MCF 10A (cell line): ENCODE measurements at regions not wholly inside any gene's neighbourhood (a gene's known extent, or its start where the extent isn't known, plus 50 kb on each side); places are given as distances from the start of the nearest gene placed in this dataset.

ENCODE experiments used
- BruUV-seq: library from RNA; stranded (reverse); fragments of 400-500 nt; replicated peaks from 2 replicates; lab custom pipeline; 2021; lab: Mats Ljungman, UMichigan
- CTCF ChIA-PET: fragments of 300-600 bp; sonication (Branson Sonifier 250); formaldehyde crosslinking; extraction: SDS; loops from one replicate; lab custom pipeline; 2021; ENCODE audit warnings: antibody characterized with exemption, inconsistent platforms; lab: Yijun Ruan, JAX
- POLR2A ChIA-PET: fragments of 300-600, 350-650 bp; sonication (Branson Sonifier 250); formaldehyde crosslinking; extraction: SDS; loops from one replicate; lab custom pipeline; 2020; ENCODE audit warnings: antibody characterized with exemption, inconsistent platforms; lab: Yijun Ruan, JAX
- DNase-seq: peaks from one replicate; pipeline ENCODE4 v3.0.0-alpha.2; 2018; ENCODE audit not compliant: unreplicated experiment
- H3K27ac Mint-ChIP-seq: one replicate; pipeline ENCODE4 v1.8.0; 2022; ENCODE audit warnings: mild to moderate bottlenecking, low read depth, mixed read lengths; ENCODE audit not compliant: unreplicated experiment
- H3K27me3 Mint-ChIP-seq: one replicate; pipeline ENCODE4 v1.8.0; 2022; ENCODE audit warnings: mixed read lengths; ENCODE audit not compliant: insufficient read depth, unreplicated experiment
- H3K36me3 Mint-ChIP-seq: one replicate; pipeline ENCODE4 v1.8.0; 2022; ENCODE audit warnings: mild to moderate bottlenecking, moderate library complexity, mixed read lengths; ENCODE audit not compliant: insufficient read depth, unreplicated experiment
- H3K4me1 Mint-ChIP-seq: one replicate; pipeline ENCODE4 v1.8.0; 2022; ENCODE audit warnings: mixed read lengths; ENCODE audit not compliant: insufficient read depth, unreplicated experiment
- H3K4me3 Mint-ChIP-seq: one replicate; pipeline ENCODE4 v1.8.0; 2022; ENCODE audit warnings: mild to moderate bottlenecking, moderate library complexity, mixed read lengths; ENCODE audit not compliant: unreplicated experiment
- H3K9me3 Mint-ChIP-seq: one replicate; pipeline ENCODE4 v1.8.0; 2022; ENCODE audit warnings: mixed read lengths; ENCODE audit not compliant: unreplicated experiment
- CTCF ChIP-seq: fragments of 200-600 bp; IDR thresholded peaks from one replicate; pipeline ENCODE4 v1.8.0; 2022; ENCODE audit warnings: antibody characterized with exemption, mild to moderate bottlenecking; ENCODE audit not compliant: unreplicated experiment
- intact Hi-C: fragments of 100-400 bp; cut with micrococcal nuclease; formaldehyde crosslinking; loops from 2 replicates; pipeline ENCODE4 v1.14.1; 2022

- H3K36me3 Mint-ChIP-seq: no peaks in the 10 kb centered on the region
- no peaks in the 10 kb centered on the region for H3K27me3 Mint-ChIP-seq
- H3K4me1 Mint-ChIP-seq: no peaks in the 10 kb centered on the region
- no peak for TF ChIP-seq CTCF
- no peak overlapping the region for H3K4me3 Mint-ChIP-seq
- intact Hi-C loops: no loop called here
- DNase-seq: no peak
- ChIA-PET CTCF (no interaction called here), POLR2A (no interaction called here)
- BruUV-seq: no TSS peak
- H3K9me3 Mint-ChIP-seq: no peaks in the 10 kb centered on the region
- H3K27ac Mint-ChIP-seq: no peak overlapping the region
Measured at GRCh38 chr4:37101182-37101581, 143.4 kb upstream of the NWD2 start.

GRCh38 chr4:37101686-37102085, 142.9 kb upstream of the NWD2 start:
- Mint-ChIP-seq H3K36me3 (no peaks in the 10 kb centered on the region), H3K4me3 (no peak overlapping the region), H3K9me3 (no peaks in the 10 kb centered on the region), H3K27ac (no peak overlapping the region), H3K4me1 (no peaks in the 10 kb centered on the region), H3K27me3 (no peaks in the 10 kb centered on the region)
- CTCF ChIA-PET: no interaction called here
- intact Hi-C loops: no loop called here
- TF ChIP-seq CTCF: no peak
- POLR2A ChIA-PET: no interaction called here
- no peak for DNase-seq
- no TSS peak for BruUV-seq

- ChIA-PET POLR2A (no interaction called here), CTCF (no interaction called here)
- H3K27ac Mint-ChIP-seq: no peak overlapping the region
- no peaks in the 10 kb centered on the region for H3K27me3 Mint-ChIP-seq
- intact Hi-C loops: no loop called here
- no peaks in the 10 kb centered on the region for H3K36me3 Mint-ChIP-seq
- no peak for TF ChIP-seq CTCF
- no peaks in the 10 kb centered on the region for H3K4me1 Mint-ChIP-seq
- H3K4me3 Mint-ChIP-seq: no peak overlapping the region
- no peaks in the 10 kb centered on the region for H3K9me3 Mint-ChIP-seq
- BruUV-seq: no TSS peak
- no peak for DNase-seq
Measured at GRCh38 chr4:37109756-37110155, 134.8 kb upstream of the NWD2 start.

GRCh38 chr4:37124800-37125199, 119.7 kb upstream of the NWD2 start:
- POLR2A ChIA-PET: interaction anchor here (0.6 to 1.0 kb wide), 3 partner anchors 78 to 444 kb away, joined by 3 to 4 read pairs (median 3); no protein-coding TSS in a partner anchor
- BruUV-seq: no TSS peak
- no peak for TF ChIP-seq CTCF
- Mint-ChIP-seq H3K36me3 (no peaks in the 10 kb centered on the region), H3K9me3 (no peaks in the 10 kb centered on the region), H3K27me3 (no peaks in the 10 kb centered on the region), H3K27ac (no peak overlapping the region), H3K4me1 (no peaks in the 10 kb centered on the region), H3K4me3 (no peak overlapping the region)
- no peak for DNase-seq
- intact Hi-C loops: no loop called here
- CTCF ChIA-PET: interaction anchor here (0.6 kb wide), 1 partner anchor 800 kb away, joined by 3 read pairs; no protein-coding TSS in a partner anchor
